ENCODE measurements at regions not wholly inside any gene's neighbourhood (a gene's known extent, or its start where the extent isn't known, plus 50 kb on each side); places are given as distances from the start of the nearest gene placed in this dataset.

- no peak overlapping the region for H3K27ac ChIP-seq
- no peak overlapping the region for H3K4me2 ChIP-seq
- DNase-seq (ENCODE audit: low read depth in 1 of 2, low spot score in 1 of 2), result no peak
- no peak for FAIRE-seq
- no peak overlapping the region for H3K4me3 ChIP-seq
- TF ChIP-seq CBX2 (IDR thresholded peaks at IDR 0.05; ENCODE audit: borderline replicate concordance, low read depth), result no peak
- TF ChIP-seq ESRRA (IDR thresholded peaks at IDR 0.05; ENCODE audit: borderline replicate concordance, low read length), result no peak
- TF ChIP-seq TP53 (CRISPR knock-in tag; IDR thresholded peaks at IDR 0.05), result no peak
- no peak for TF ChIP-seq RCOR1 (IDR thresholded peaks at IDR 0.05; ENCODE audit: low read depth, low read length)
- no peak for TF ChIP-seq POLR2AphosphoS2 (conservative IDR thresholded peaks at IDR 0.05; ENCODE audit: low read length)
- no peak for TF ChIP-seq HES2 (IDR thresholded peaks at IDR 0.05)
- no peak for TF ChIP-seq KDM5A (IDR thresholded peaks at IDR 0.05)
- TF ChIP-seq, protein P1, sequence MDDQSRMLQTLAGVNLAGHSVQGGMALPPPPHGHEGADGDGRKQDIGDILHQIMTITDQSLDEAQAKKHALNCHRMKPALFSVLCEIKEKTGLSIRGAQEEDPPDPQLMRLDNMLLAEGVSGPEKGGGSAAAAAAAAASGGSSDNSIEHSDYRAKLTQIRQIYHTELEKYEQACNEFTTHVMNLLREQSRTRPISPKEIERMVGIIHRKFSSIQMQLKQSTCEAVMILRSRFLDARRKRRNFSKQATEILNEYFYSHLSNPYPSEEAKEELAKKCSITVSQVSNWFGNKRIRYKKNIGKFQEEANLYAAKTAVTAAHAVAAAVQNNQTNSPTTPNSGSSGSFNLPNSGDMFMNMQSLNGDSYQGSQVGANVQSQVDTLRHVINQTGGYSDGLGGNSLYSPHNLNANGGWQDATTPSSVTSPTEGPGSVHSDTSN (IDR thresholded peaks at IDR 0.05), result no peak
- TF ChIP-seq HEYL (CRISPR knock-in tag; IDR thresholded peaks at IDR 0.05), result no peak
- no peak for TF ChIP-seq ZSCAN20 (CRISPR knock-in tag; IDR thresholded peaks at IDR 0.05)
- TF ChIP-seq FOXS1 (CRISPR knock-in tag; IDR thresholded peaks at IDR 0.05), result no peak
- TF ChIP-seq, protein P2, sequence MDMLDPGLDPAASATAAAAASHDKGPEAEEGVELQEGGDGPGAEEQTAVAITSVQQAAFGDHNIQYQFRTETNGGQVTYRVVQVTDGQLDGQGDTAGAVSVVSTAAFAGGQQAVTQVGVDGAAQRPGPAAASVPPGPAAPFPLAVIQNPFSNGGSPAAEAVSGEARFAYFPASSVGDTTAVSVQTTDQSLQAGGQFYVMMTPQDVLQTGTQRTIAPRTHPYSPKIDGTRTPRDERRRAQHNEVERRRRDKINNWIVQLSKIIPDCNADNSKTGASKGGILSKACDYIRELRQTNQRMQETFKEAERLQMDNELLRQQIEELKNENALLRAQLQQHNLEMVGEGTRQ (IDR thresholded peaks at IDR 0.05), result no peak
- no peak for TF ChIP-seq RFX5 (IDR thresholded peaks at IDR 0.05)
- TF ChIP-seq ZFP36 (IDR thresholded peaks at IDR 0.05; ENCODE audit: borderline replicate concordance, partially characterized antibody), result no peak
- no peak for TF ChIP-seq BHLHE40 (IDR thresholded peaks at IDR 0.05; ENCODE audit: low read depth, low read length)
- ChIA-PET POLR2A (no interaction called here), CTCF (no interaction called here)
- ATAC-seq, result no peak
- H3K9me3 ChIP-seq, result no peaks in the 10 kb centered on the region
- 0% methylated on average over 2 of the region's 2 CpGs for WGBS (ENCODE audit: missing lambda C conversion rate)
- no peaks in the 10 kb centered on the region for H3K4me1 ChIP-seq
Observed at GRCh38 chrX:122500556-122500955, 683.5 kb upstream of the GRIA3 start.

DNA sequence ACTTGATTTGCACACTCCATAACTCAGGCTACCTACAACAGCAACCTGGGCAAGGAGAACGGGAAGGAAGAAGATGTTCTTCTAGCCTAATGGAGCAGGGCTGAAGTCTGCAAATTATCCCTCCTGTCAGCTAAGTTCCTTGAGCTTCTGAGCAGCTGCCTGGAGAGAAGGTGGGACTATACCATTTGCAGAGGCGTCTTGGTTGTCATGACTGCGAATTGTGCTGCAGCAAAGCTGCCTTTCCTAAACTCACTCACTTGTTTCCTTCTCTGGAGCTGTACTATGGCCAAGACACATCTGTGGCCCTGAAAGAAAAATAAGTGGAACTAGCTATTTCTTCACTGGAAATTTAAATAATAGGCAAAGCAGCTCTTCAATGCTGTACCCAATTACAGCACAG, 682.4 kb upstream of the GRIA3 start:
- Histone ChIP-seq H3K9me3 (no peaks in the 10 kb centered on the region), H3K4me1 (no peaks in the 10 kb centered on the region), H3K4me3 (no peak overlapping the region), H3K4me2 (no peak overlapping the region), H3K27ac (no peak overlapping the region)
- DNase-seq (ENCODE audit: low read depth in 1 of 2, low spot score in 1 of 2) (no peak), FAIRE-seq (no peak), ATAC-seq (no peak)
- no peak for TF ChIP-seq PHF8 (IDR thresholded peaks at IDR 0.05; ENCODE audit: borderline replicate concordance, low read depth)
- no peak for TF ChIP-seq RARB (CRISPR knock-in tag; IDR thresholded peaks at IDR 0.05)
- TF ChIP-seq SREBF2 (IDR thresholded peaks at IDR 0.05), result no peak
- no peak for TF ChIP-seq HOXA7 (CRISPR knock-in tag; IDR thresholded peaks at IDR 0.05)
- no peak for TF ChIP-seq EHMT2 (IDR thresholded peaks at IDR 0.05; ENCODE audit: low read depth)
- no peak for TF ChIP-seq KDM5A (IDR thresholded peaks at IDR 0.05)
- TF ChIP-seq TP53 (CRISPR knock-in tag; IDR thresholded peaks at IDR 0.05), result no peak
- WGBS (ENCODE audit: missing lambda C conversion rate), result 0% methylated on average over 2 of the region's 3 CpGs
- POLR2A ChIA-PET, result no interaction called here
- CTCF ChIA-PET, result no interaction called here

DNA sequence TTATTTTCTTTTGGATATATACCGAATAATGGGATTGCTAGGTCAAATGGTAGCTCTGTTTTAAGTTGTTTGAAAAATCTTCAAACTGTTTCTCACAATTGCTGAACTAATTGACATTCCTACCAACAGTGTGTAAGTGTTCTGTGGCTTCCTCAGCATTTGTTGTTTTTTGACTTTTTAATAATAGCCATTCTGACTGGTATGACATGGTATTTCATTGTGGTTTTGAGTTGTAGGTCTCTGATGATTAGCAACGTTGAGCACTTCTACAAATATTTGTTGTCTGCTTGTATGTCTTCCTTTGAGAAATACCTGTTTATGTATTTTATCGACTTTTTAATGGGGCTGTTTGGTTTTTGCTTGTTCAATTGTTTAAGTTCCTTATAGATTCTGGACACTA, 680.1 kb upstream of the GRIA3 start:
- ATAC-seq (no peak), DNase-seq (ENCODE audit: low read depth in 1 of 2, low spot score in 1 of 2) (no peak), FAIRE-seq (no peak)
- Histone ChIP-seq H3K4me2 (no peak overlapping the region), H3K9me3 (no peaks in the 10 kb centered on the region), H3K4me1 (no peaks in the 10 kb centered on the region), H3K4me3 (no peak overlapping the region), H3K27ac (no peak overlapping the region)
- 6% methylated on average over 3 of the region's 3 CpGs for WGBS (ENCODE audit: missing lambda C conversion rate)
- CTCF ChIA-PET, result no interaction called here
- POLR2A ChIA-PET, result no interaction called here
- no peak for TF ChIP-seq JUN (IDR thresholded peaks at IDR 0.05)
- TF ChIP-seq HOXA7 (CRISPR knock-in tag; IDR thresholded peaks at IDR 0.05), result no peak
- no peak for TF ChIP-seq MAZ (IDR thresholded peaks at IDR 0.05; ENCODE audit: borderline replicate concordance, low read depth, low read length)
- TF ChIP-seq, protein P2 (IDR thresholded peaks at IDR 0.05), result no peak
- TF ChIP-seq BCL3 (IDR thresholded peaks at IDR 0.05), result no peak
- TF ChIP-seq CTCF (IDR thresholded peaks at IDR 0.05), result no peak
- TF ChIP-seq RAD21 (conservative IDR thresholded peaks at IDR 0.05 in 1 of 2, IDR thresholded peaks at IDR 0.05 in 1 of 2), result no peak
- no peak for TF ChIP-seq CEBPB (IDR thresholded peaks at IDR 0.05)
- TF ChIP-seq TFCP2L1 (CRISPR knock-in tag; IDR thresholded peaks at IDR 0.05), result no peak
- TF ChIP-seq ZC3H11A (IDR thresholded peaks at IDR 0.05), result no peak
- no peak for TF ChIP-seq EHMT2 (IDR thresholded peaks at IDR 0.05; ENCODE audit: low read depth)
- TF ChIP-seq ZSCAN20 (CRISPR knock-in tag; IDR thresholded peaks at IDR 0.05), result no peak
- no peak for TF ChIP-seq NR3C1 (IDR thresholded peaks at IDR 0.05)
- no peak for TF ChIP-seq POLR2A (IDR thresholded peaks at IDR 0.05; ENCODE audit: low read length)
- no peak for TF ChIP-seq ESRRA (IDR thresholded peaks at IDR 0.05; ENCODE audit: borderline replicate concordance, low read length)
- TF ChIP-seq SMC3 (IDR thresholded peaks at IDR 0.05), result no peak
- TF ChIP-seq RFX5 (IDR thresholded peaks at IDR 0.05), result no peak
